Activated naive CD8-positive, alpha-beta T cell (primary cell): ENCODE measurements at regions not wholly inside any gene's neighbourhood (a gene's known extent, or its start where the extent isn't known, plus 50 kb on each side); places are given as distances from the start of the nearest gene placed in this dataset.

ENCODE experiments used
- H3K27ac Mint-ChIP-seq: one replicate; pipeline ENCODE4 v1.8.0; 2021; ENCODE audit warnings: mixed read lengths
- H3K27me3 Mint-ChIP-seq: one replicate; pipeline ENCODE4 v1.8.0; 2021; ENCODE audit warnings: mixed read lengths
- H3K36me3 Mint-ChIP-seq: one replicate; pipeline ENCODE4 v1.8.0; 2021; ENCODE audit warnings: mixed read lengths
- H3K4me1 Mint-ChIP-seq: one replicate; pipeline ENCODE4 v1.8.0; 2021; ENCODE audit warnings: low read depth, mixed read lengths
- H3K4me3 Mint-ChIP-seq: one replicate; pipeline ENCODE4 v1.8.0; 2021; ENCODE audit warnings: mild to moderate bottlenecking, mixed read lengths
- H3K9me3 Mint-ChIP-seq: one replicate; pipeline ENCODE4 v1.8.0; 2021; ENCODE audit warnings: low read depth, mixed read lengths

GRCh38 chrX:16528620-16529019 lies 121.3 kb upstream of the S100G start:
- Mint-ChIP-seq H3K27ac (peak overlapping the region; percentile 92), H3K9me3 (no peaks in the 10 kb centered on the region), H3K27me3 (no peaks in the 10 kb centered on the region), H3K4me3 (peak overlapping the region; percentile 69), H3K36me3 (no peaks in the 10 kb centered on the region), H3K4me1 (peaks cover 34% of the 10 kb centered on the region)
